ENCODE measurements at regions not wholly inside any gene's neighbourhood (a gene's known extent, or its start where the extent isn't known, plus 50 kb on each side); places are given as distances from the start of the nearest gene placed in this dataset.

DNA sequence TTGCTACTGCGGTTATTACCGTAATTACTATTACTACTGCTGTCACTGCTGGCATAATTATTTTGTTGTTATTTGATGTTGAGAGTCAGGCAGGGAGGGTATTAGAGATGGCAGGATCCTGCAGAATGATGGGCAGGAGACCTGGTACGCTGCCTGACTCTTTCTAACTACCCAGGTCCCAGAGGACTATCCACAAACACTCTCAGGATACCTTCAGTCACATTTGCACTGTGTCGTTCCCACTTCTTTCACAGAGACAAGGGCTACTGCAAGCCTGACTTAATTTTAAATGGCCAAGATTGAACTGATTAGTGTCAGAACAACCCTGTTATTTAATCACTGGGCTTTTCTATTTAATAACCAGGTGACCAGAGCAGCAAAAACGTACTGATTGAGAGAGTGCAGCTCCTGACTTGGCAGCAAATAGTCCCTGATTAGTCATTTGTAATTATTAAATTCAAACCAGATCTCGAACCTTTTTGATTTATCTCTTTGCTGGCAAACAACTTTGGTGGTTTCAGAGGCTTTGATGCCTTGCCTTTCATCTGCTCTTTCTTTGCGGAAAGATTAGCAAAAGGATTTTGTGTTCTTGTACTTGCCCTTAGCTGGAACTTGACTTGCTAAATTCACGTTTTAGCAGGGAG, 88.8 kb upstream of the ARHGEF3 start:
- no peak for DNase-seq

GRCh38 chr3:56889131-56889530, 87.4 kb upstream of the ARHGEF3 start:
- no peak for DNase-seq

- DNase-seq: no peak
These were observed 85.8 kb upstream of the ARHGEF3 start for GRCh38 chr3:56887402-56888025.

DNA sequence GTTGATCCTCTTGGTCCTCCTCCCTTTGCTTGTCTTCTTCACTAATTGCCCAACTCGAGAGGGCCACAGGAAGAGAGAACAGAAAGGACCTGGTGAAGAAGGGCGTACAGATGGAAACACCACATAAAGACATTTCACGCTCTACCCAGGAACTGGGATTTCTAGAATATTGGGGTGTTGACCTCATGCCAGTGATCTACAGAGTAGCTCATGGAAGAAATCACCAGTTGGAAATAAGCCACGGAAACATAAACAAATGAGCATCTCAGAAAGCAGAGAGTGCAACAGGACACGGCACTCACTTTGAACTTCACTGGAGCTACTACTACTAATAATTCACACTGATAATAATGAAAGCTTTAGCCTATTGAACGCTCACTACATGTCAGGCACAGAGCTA, 84.6 kb upstream of the ARHGEF3 start:
- DNase-seq: no peak

DNA sequence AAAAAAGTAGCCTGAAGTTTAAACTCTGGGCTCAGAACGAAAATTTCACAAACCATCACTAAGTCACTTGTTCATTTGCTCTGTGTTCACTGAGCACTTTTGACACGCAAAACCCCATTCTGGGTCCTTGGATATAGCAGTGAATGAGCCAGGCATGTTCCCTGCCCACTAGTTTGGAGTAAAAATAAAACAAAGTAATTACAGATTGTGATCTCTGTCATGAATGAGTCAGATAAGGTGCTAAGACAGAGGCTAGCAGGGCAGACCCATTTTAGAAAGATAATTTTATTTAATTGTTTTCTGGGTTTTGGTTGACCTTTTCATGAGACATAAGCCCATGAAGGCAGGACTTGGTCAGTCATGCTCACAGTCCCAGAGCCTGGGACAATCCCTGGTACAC, 84.1 kb upstream of the ARHGEF3 start:
- DNase-seq: no peak

- no peak for DNase-seq
These were observed 83.7 kb upstream of the ARHGEF3 start for GRCh38 chr3:56885453-56885852.

- DNase-seq: no peak
These were observed 82.6 kb upstream of the ARHGEF3 start for GRCh38 chr3:56884387-56884786.

GRCh38 chr3:56883828-56884227, 82.1 kb upstream of the ARHGEF3 start:
- no peak for DNase-seq

GRCh38 chr3:56882896-56883295, 81.1 kb upstream of the ARHGEF3 start:
- DNase-seq: no peak

GRCh38 chr3:56881841-56882240, 80.1 kb upstream of the ARHGEF3 start:
- DNase-seq: no peak

- DNase-seq: no peak
These were observed 79.2 kb upstream of the ARHGEF3 start for GRCh38 chr3:56880720-56881575.

- DNase-seq: no peak
These were observed 77.9 kb upstream of the ARHGEF3 start for GRCh38 chr3:56879436-56880215.

- DNase-seq: no peak
These were observed 76.3 kb upstream of the ARHGEF3 start for GRCh38 chr3:56878074-56878473.

DNA sequence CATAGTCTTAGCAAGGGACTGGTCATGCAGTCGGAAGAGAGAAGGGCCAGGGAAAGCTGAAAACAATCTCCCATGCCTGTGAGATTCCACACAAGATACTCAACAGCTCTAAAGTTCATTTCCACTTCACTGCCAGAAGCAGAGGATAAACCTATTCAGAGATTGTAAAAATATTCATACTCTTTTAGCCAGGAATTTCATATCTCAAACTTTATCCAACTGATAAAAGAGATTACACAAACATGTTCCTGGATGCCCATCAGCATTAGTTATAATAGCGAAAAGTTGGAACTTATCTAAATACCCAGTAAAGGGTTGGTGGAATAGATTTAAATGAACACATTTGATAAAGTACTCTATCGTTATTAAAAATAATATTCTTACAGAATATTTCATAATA, 75.2 kb upstream of the ARHGEF3 start:
- no peak for DNase-seq

DNA sequence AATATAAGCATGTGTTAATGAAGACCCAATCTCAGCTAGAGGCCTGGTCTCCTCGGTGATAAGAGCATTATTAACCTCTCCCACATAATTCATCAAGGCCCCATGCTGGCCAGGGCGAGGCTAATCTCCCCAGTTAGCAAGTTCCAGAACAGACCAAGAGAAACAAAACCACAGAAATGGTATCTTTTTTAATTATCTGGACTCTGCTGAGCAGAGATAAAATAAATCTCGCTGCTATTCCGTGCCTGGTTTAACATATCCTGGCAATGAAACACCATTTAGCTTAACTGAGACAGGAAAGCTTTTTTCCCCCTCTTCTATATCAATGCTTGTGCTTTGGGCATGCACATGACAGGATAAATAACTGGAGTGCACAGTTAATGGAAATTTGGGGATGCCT, 72.5 kb upstream of the ARHGEF3 start:
- DNase-seq: no peak

DNA sequence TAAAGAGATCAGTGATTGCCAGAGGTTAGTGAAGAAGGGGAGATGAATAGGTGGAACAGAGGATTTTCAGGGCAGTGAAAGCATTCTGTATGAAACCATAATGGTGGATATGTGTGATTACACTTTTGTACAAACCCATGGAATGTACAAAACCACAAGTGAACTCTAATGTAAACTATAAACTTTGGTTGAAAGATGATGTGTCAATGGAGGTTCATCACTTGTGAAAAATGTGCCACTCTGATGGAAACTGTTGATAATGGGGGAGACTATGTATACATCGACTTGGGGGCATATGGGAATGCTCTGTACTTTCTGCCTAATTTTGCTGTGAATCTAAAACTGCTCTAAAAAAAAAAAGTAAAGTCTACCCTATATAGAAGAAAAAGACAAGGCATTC, 68.7 kb upstream of the ARHGEF3 start:
- no peak for DNase-seq

DNA sequence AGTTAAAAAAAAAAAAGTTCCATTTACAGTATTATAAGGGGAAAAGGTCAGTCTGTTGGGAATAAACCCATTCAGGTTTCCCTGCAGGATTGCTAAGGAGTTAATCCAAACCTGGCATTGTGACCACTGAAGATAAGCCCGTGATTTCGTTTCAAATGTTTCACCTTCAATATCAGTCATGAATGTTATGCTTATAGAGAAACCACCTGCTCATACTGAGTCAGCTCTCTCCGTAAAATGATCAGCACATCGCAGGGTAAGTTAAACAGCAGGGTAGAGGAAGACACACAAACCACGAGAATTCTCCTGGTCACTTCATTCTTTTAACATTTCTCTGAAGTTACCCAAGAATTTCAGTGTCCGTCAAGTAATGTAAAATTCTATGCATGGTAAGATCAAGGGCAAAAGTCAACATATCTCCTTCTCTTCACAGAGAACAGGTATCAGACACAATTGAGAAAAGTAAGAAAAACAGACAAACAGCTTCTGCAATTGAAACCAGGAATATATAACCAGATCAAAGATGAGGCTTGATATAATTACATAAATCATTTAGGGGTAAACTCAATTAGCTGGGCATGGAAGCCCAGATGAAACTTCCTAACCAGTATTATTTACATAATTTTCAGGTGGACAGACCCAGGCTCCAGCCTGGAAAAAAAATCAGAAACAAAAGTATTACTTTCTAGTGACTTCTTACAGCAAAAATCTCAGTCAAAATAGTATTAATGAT, 67.6 kb upstream of the ARHGEF3 start:
- peak; percentile 0 for DNase-seq

DNA sequence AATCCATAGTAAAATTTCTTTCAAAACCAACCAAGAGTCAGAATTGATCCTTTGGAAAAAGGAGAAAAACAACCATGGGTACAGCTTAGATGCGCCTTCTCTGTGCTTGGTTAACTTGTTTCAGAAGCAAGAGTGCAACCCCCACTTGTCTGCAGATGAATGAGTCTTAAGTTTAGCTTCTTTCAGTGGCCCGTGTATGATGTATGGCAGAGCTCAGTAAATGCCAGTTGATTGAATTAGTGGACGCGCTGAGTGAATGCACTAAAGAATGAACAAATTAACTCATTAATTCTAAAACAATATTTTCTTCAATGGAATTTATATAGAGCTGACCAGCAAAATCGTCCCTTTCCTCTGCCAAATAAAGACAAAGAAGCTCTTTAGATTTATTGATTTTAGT, 67.0 kb upstream of the ARHGEF3 start:
- no peak for DNase-seq

GRCh38 chr3:56867671-56868070, 65.9 kb upstream of the ARHGEF3 start:
- DNase-seq: no peak

- no peak for DNase-seq
These were observed 63.3 kb upstream of the ARHGEF3 start for GRCh38 chr3:56864918-56865524.

DNA sequence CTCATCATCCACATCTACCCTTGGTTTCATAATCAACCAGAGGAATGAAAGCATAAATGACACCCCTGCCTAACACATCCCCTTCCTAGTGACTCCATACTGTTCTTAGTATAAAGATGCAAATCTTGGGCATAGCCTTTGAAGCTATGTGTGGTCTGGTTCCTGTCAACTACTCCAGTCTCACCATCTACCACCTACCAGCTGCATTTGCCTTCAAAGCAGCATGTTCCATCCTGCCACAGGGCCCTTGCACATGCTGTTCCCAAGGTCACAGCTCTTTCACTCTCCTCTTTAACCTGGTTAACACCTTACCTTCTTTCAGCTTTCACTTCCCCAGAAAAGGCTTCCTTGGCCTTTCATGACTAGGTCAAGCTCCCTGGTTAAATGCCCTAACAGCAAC, 62.3 kb upstream of the ARHGEF3 start:
- no peak for DNase-seq

All from DMS53 (cell line).